ACHN (cell line): ENCODE measurements at regions not wholly inside any gene's neighbourhood (a gene's known extent, or its start where the extent isn't known, plus 50 kb on each side); places are given as distances from the start of the nearest gene placed in this dataset.
A peak's percentile ranks its signal among the peaks of the same experiment; 100 is the strongest.
"Not testable (repeated sequence)": the region's sequence is repeated elsewhere in the genome, so short reads cannot be mapped to it uniquely, and the experiment has no call there.

Experiments used
- DNase-seq: peaks from one replicate; pipeline ENCODE4 v3.0.0-alpha.2; 2015
- in situ Hi-C: cut with HindIII; loops from 2 replicates; pipeline ENCODE4 v1.10.0; 2017; ENCODE audit warnings: low sequenced_read_pairs, low pct_ligation_motif_present, low pct_unique_long_range_greater_than_20kb

DNA sequence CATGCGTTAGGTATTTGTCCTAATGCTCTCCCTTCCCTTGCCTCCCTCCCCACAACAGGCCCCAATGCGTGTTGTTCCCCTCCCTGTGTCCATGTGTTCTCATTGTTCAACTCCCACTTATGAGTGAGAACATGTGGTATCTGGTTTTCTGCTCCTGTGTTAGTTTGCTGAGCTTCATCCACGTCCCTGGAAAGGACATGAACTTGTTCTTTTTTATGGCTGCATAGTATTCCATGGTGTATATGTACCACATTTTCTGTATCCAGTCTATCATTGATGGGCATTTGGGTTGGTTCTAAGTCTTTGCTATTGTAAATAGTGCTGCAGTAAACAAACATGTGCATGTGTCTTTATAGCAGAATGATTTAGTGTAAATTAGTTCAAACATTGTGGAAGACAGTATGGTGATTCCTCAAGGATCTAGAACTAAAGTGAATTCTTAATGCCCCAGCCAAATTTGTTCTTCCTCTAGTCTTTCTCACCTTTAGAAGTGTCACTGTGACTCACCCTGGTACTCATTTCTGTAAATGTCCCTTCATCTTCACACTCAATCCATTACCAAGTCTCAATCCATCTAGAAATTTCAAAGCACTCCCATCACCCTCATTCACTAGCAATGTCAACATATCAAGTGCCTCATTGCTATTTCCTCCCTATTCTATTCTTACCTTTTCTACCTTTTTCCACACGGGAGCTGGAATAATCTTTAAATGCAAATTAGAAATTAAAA, 123.9 kb downstream of the MREG start:
- DNase-seq, in situ Hi-C loops: not testable (repeated sequence)

DNA sequence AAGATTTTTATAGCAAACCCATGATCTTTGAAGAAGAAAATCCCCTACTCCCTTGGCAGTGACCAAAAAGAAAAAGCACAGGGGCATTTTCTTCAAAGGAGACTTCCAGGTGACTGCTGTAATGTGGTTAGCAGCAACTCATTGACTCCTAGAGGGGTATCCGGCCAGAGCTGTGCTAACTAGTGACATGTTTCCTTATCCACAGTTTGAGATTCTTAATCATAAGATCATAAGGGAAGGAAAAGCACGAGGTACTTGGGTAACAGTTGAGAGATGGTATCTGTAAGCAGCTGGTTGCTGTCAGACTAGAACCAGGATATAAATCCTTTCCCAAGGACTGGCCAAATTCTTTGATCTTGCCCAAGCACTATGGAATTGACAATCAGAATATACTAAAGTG, 124.7 kb downstream of the MREG start:
- no peak for DNase-seq
- in situ Hi-C loops = no loop called here

DNA sequence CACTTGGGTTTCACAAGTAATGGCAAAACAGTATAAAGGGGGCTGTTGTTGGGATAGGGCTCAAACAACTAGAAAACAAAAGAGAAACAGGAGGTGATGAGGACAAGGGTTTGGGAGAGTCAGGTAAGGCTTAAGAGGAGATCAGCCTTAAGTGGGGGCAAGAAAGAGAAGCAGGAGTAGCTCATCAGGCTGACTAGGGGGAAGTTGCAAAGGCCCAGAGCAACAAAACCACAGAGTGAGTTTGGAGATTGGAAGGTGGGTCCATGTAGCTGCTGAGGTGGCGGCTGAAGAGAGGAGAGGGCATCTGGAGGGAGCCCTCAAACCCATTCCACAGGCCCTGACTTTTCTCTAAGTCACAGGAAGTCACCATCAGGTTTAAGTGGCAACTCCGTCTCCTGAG, 126.0 kb downstream of the MREG start:
- in situ Hi-C loops = no loop called here
- DNase-seq = no peak

DNA sequence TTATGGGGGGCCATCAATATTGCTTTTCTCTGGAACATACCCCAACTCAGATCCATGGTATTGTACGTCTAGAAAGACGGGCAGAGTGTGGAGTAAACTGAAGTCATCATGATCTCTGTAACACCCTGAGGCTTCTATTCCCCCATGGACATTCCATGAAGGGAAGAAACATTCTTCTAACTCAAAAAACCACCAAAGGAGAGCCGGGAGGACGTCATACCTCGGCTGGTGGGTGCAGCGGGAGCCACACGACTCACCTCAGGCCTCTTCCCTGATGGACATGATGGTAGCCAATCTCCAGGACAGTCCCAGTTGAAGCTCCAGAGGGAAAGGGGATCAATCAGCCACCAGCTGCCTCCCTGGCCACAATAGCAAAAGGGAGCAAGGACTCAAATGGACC, 127.3 kb downstream of the MREG start:
- in situ Hi-C loops = no loop called here
- DNase-seq = no peak

DNA sequence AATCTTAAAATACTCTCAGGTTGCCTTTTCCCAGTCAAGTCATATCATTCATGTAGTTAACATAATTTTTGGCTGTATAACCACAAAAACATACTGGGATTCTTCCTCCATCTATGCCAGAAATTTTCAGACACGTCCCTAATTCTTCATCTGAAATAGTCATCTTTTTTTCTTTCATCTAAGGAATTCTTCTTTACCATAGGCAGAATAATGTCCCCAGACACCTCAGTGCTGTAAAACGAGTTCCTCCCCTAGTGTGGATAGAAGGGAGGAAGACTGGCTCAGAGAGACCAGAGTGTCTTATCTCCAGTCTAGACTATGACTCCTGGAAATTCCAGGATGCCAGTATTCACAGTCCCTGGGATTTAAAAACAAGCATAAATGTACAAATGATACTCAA, 127.8 kb downstream of the MREG start:
- in situ Hi-C loops = no loop called here
- no peak for DNase-seq

DNA sequence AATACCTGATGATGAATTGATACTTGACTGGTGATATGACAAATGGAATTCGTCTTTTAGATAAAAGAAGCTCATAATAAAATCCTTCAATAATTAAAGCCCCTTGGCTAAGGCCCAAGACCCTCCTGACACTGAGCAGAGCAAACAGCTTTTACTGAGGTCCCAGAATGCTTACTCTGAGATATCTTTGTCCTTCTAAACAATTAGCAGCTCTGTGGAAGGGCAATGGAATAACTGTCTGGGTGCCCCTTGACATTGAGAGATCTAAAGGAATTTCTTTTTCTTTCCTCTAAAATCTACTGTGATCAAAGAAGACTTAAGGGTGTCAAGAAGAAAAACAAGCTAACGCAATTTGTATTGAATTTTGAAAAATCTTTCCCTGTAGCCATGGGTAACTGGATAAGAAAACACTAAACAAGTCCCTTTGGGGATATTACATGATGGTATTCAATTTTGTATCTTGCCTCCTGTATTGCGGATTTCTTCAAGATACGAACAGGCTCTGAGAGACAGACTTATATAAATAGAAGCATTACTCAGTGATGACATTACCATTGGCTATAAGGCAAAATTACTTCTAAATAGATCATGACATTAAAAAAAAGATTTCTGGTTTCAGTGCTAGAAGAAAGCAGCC, 128.8 kb downstream of the MREG start:
- no peak for DNase-seq
- in situ Hi-C loops = no loop called here

DNA sequence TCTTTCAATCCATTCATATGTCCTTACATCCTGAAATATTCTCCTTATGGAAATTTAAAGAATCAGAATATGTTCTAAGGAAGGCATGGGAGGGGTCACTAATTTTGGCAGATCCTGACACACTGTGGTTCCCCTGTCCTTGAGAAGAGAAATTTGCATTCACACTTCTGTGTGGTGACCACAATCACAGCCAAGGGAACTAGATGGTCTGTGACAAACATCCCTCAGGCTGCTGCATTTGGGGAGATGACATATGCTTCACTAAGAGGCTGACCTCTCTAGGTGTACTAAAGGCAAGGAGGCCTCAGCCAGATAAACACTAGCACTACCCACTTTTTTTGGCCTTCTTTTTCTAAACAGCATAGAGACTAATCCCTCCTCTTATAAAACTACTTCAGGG, 129.6 kb downstream of the MREG start:
- DNase-seq = no peak
- in situ Hi-C loops = no loop called here

DNA sequence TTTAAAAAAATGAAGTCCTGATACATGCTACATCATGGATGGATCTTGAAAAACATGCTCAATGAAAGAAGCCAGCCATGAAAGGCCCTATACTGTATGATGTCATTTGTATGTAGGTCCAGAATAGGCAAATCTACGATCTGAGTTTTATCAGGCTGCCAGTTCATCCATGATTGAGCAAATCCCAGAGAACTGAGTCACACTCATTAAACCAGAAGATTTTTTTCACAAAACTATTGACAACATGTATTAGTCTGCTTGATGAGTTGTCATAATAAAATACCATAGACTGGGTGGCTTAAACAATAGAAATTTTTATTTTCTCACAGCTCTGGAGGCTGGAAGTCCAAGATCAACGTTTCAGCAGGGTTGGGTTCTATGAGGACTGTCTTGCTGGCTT, 130.7 kb downstream of the MREG start:
- DNase-seq = no peak
- in situ Hi-C loops = no loop called here

DNA sequence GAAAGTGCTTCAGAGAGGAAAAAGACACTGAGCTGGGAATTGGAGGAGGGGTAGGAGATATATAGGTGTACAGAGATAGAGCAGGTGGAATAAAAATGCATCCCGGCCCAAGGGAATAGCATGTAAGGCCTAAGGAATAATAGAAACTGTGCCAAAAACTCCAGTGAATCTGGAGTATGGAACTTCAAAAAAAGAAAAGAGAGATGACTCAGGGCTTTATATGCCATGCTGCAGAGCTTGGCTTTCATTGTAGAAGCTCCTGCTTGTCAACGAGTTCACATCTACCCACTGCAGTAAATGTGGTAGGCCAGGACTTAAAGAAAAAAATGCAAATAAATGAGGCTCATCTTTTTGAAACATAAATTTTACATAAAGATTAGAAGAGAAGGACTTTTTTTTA, 131.8 kb downstream of the MREG start:
- DNase-seq = no peak
- in situ Hi-C loops = no loop called here

DNA sequence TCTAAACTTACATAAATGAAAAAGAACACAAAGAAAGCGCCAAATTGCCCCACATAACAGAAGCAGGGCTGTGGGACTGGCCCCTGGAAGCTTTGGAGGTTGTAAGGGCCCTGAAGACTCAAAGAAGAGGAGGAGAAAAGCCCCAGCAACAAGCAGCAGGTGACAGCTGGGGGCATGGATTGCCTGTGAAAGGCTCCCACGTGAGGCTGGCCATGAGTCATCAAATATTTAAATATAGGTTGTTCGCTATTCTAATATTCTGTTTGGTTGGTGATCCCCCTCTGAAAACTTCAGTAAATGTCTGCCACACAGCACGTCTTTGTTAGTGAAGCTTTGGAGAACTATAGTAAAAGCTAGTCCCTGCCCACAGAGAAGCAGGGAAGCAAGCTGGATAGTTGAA, 132.4 kb downstream of the MREG start:
- DNase-seq = no peak
- in situ Hi-C loops = no loop called here

DNA sequence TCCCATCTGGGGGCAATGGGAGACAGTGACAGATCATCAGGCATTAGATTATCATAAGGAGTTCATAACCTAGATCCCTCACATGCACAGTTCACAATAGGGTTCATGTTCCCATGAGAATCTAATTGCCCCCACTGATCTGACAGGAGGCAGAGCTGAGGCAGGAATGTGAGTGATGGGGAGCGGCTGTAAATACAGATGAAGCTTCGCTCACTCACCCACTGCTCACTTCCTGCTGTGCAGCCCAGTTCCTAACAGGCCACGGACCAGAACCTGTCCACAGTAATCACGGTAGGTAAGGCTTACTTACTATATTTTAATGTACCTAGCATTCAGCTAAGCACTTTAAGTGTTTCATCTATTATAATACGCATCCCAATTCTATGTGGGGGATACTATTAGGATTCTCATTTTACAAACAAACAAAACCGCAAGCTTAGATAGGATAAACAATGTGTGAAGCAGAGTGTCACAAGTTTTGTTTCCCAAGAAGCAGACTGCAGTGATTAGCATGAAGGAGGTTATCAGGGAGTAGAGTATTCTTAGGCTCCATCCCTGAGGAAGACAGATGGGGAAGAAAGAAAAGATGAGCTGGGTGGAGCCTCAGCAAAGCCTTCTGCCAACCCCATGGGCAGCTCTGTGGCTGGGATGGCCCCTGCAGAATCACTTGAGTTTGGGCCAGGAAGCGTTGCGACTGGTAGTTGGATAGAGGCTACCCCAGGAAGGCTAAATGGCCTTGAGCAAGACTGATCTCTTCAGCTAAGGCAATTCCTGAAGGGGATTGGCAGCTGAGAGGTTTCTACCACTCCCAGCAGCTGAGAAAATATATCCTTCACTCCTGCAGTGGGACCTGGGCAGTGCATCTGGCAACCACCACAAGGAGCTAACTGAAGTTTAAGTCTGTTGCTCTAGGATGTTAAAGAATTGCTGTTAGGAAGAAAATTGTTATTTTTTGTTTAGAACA, 133.1 kb downstream of the MREG start:
- in situ Hi-C loops = no loop called here
- no peak for DNase-seq

DNA sequence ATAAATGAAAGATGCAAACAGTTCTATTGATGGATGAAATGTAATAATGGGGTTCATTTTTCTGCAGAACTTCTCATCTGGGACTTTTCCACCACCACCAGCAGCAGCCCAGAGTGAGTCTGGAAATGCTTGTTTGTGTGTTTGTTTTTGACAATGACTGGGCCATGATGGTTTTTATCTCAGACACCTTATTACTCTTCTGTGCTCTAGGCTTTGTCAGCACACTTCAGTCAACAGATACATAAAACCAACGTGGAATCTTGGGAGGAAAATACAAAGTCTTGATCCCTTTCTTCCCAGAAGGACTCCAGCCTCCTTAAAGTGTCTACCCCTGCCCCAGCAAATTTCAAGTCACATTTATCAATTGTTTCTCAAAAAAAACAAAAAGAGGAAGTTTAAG, 134.0 kb downstream of the MREG start:
- no peak for DNase-seq
- in situ Hi-C loops = no loop called here

DNA sequence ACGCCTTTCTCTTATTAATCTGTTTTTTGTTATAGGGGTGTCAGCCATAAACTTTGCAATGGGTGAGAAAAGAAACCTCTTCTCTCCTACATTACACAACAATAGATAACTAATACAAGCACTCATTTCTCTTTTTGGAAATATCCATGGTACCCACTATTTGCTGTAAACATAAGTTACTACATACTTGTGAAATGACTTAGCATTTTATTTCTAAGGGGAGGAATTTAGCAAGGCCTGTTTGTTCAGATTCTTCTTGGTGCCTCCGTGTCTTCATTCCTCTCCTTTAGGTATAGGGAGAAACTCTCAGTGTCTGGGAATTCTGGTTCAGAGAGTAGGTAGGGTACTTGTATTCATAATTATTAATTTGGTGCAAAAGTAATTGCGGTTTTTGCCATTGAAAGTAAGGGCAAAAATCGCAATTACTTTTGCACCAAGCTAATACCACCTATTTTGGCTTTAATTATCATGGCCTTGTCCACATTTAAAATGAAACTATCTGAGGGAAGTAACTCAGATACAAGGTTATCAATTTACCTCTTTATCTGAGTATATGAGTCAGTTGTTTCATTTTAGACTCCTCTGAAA, 134.8 kb downstream of the MREG start:
- no peak for DNase-seq
- in situ Hi-C loops = no loop called here

DNA sequence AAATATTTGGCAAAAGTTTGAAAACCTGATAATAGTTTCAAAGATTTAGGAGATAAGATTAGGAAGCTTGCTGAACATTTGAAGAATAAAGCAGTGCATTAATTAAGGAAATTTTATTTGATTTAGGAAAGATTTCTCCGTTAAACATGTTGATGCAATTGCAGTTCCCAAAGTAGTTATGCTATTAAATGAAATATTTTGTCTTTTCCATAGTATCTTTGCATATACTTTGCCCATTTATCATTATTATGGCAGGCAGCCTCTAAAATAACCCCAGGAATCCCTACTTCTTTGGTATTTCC, 136.5 kb downstream of the MREG start:
- in situ Hi-C loops = no loop called here
- DNase-seq = no peak

DNA sequence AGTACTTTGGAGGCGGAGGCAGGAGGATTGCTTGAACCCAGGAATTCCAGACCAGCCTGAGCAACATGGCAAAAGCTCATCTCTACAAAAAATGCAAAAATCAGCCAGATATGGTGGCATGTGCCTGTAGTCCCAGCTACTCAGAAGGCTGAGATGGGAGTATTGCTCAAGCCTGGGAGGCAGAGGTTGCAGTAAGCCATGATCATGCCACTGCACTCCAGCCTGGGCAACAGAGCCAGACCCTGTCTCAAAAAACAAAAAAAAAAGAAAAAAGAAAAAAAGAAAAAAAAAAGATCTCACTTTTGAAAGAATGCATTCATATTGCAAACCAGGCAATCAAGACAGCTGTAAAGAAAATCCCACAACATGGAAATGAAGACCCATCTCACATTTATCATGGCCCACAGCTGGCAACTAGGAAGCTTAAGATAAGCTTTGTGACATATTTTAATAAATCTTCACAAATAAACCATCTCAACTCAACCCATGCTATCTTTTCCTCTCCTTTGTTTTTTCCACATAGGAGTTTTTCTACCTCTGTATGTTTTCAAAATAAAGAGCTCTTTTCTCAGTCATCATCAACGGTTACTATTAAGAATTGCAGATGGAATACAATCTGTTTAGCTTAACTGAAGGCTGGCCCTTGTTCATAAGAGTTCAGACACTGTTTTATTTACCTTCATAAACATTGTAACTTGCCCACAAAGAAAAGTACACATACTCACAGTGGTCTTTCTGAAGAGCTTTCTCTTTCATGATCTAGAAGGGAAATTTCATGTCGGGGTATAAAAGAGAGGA, 137.0 kb downstream of the MREG start:
- in situ Hi-C loops = no loop called here
- DNase-seq = no peak

DNA sequence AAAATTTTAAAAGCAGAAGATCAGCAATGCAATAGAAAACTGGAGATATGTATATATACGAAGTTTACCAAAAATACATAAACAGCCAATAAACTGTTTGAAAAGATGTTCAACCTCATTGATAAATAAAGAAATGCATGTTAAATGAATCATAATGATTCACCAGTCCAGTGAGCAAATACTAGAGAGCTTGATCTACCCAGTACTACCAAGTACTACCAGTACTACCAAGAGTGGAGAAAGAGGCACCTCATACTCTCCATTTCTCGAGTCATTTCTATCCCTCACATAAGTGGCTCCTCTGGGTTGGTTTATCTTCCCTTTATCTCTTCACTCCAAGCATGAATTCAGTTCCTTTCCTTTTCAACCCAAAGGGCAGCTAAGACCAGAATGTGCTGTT, 138.9 kb downstream of the MREG start:
- no peak for DNase-seq
- in situ Hi-C loops = no loop called here

DNA sequence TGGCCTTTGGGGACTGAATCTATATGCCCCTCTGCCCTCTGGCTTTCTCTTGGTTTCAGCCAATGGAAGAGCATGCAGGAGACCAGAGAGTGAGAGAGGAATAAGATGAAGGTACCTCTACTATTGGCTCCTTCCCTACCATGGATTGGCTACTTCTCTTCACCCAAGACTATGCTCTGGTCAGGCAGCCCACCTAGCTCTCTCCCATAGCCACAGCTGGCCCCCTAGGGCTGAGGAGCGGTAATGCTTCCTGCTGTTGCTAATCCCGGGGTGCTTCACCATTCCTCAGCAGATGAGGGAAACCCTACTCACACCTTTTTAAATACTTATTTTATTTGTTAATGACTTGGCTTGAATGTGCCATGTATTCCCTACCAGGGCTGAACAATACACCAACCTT, 142.4 kb downstream of the MREG start:
- peak; percentile 29 for DNase-seq
- in situ Hi-C loops = no loop called here

DNA sequence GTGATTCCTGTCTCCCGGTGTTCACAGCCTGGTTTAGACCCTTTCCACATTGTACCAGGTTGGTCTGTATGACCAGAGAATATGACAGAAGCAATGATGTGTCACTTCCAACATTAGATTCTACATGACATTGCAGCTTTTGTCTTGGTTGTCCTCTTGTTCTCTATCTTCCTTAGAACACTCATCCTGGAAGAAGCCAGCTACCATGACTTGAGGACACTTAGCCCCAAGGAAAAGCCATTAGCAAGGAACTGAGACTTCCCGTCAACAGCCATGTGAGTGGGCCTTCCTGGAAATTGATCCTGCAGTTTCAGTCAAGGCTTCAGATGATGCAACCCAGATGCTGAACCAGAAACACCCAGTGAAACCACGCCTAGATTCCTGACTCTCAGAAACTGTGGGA, 143.3 kb downstream of the MREG start:
- DNase-seq = no peak
- in situ Hi-C loops = no loop called here
